GM12878 (cell line): ENCODE measurements at regions not wholly inside any gene's neighbourhood (a gene's known extent, or its start where the extent isn't known, plus 50 kb on each side); places are given as distances from the start of the nearest gene placed in this dataset.

Source experiments
- ATAC-seq: fragments of 200-7000 bp; cut with Tn5 transposase; 3 replicates; pipeline ENCODE4 v1.9.1; 2020; ENCODE audit warnings: mild to moderate bottlenecking, moderate library complexity
- BruUV-seq: library from RNA; stranded (reverse); fragments of 400-500 nt; replicated peaks from 2 replicates; lab custom pipeline; 2021; lab: Mats Ljungman, UMichigan
- CTCF ChIA-PET: fragments of 300-600 bp; sonication (Branson Sonifier 250); formaldehyde crosslinking; extraction: SDS; loops from one replicate; lab custom pipeline; 2021; ENCODE audit warnings: inconsistent platforms; lab: Yijun Ruan, JAX
- POLR2A ChIA-PET: fragments of 350-600 bp; formaldehyde crosslinking; extraction: SDS; loops from one replicate; lab custom pipeline; 2021; ENCODE audit warnings: inconsistent platforms; lab: Charles Lee
- RAD21 ChIA-PET: fragments of 300-600 bp; sonication (Branson Sonifier 250); formaldehyde crosslinking; loops from one replicate; lab custom pipeline; 2023; ENCODE audit warnings: antibody characterized with exemption; ENCODE audit not compliant: unreplicated experiment; lab: Charles Lee
- SMC1A ChIA-PET: fragments of 300-600 bp; sonication (Branson Sonifier 250); formaldehyde crosslinking; loops from one replicate; lab custom pipeline; 2023; ENCODE audit not compliant: unreplicated experiment, uncharacterized antibody; lab: Charles Lee
- DNase-seq: peaks from one replicate; pipeline ENCODE4 v3.0.0-alpha.2; 2011; ENCODE audit warnings: low read depth, low spot score
- FAIRE-seq: peaks from 3 replicates; lab custom pipeline; 2011; peaks lifted over from hg19 to GRCh38; lab: Jason Lieb, UNC
- H2AFZ ChIP-seq: 2 replicates; pipeline ENCODE4 v1.6.0; 2011; ENCODE audit warnings: low read depth, low read length, control low read depth; ENCODE audit not compliant: control insufficient read depth
- H3K27ac ChIP-seq: 2 replicates; pipeline ENCODE4 v1.5.1; 2011; ENCODE audit warnings: control low read depth; ENCODE audit not compliant: control insufficient read depth, insufficient read depth
- H3K27me3 ChIP-seq, 2 experiments: replicated peaks in 1 of 2; 2 replicates each; pipeline versions ENCODE4 v1.6.0 to v1.6.1; 2011; ENCODE audit warnings: low read length in 1 of 2; ENCODE audit not compliant: control insufficient read depth in 2 of 2, insufficient read depth in 2 of 2
- H3K36me3 ChIP-seq, 2 experiments: 2 replicates each; pipeline ENCODE4 v1.5.1; 2011; ENCODE audit warnings: low read length in 1 of 2; ENCODE audit not compliant: control insufficient read depth in 2 of 2, insufficient read depth in 2 of 2
- H3K4me1 ChIP-seq: 2 replicates; pipeline ENCODE4 v1.6.1; 2011; ENCODE audit warnings: mild to moderate bottlenecking, low read length, moderate library complexity, mixed read lengths; ENCODE audit not compliant: control insufficient read depth, insufficient read depth
- H3K4me2 ChIP-seq: 2 replicates; pipeline ENCODE4 v1.6.0; 2011; ENCODE audit warnings: control low read depth; ENCODE audit not compliant: control insufficient read depth, insufficient read depth
- H3K4me3 ChIP-seq: fragments of 200-600 bp; sonication (generic); 2 replicates; pipeline ENCODE4 v1.5.1; 2016
- H3K79me2 ChIP-seq: 2 replicates; pipeline ENCODE4 v1.6.0; 2011; ENCODE audit warnings: low read length; ENCODE audit not compliant: control insufficient read depth, insufficient read depth
- H3K9ac ChIP-seq: 2 replicates; pipeline ENCODE4 v1.8.0; 2011; ENCODE audit warnings: low read length, control low read depth, mixed read lengths; ENCODE audit not compliant: control insufficient read depth, insufficient read depth
- H3K9me3 ChIP-seq: replicated peaks from 3 replicates; pipeline ENCODE4 v1.5.1; 2011; ENCODE audit warnings: mild to moderate bottlenecking, low read length; ENCODE audit not compliant: control insufficient read depth, insufficient read depth
- H4K20me1 ChIP-seq: 2 replicates; pipeline ENCODE4 v1.6.0; 2011; ENCODE audit not compliant: control insufficient read depth, insufficient read depth
- SMARCA5 ChIP-seq: fragments of 450-650 bp; IDR thresholded peaks from 2 replicates; pipeline ENCODE4 v1.6.1; 2017; ENCODE audit warnings: mild to moderate bottlenecking
- WGBS: methylation state at CpG from one replicate; pipeline ENCODE4 v1.1.6; 2016; ENCODE audit warnings: low lambda C conversion rate; ENCODE audit not compliant: insufficient replicate concordance, insufficient coverage; ENCODE audit errors: missing lambda C conversion rate; 5-methylcytosine and 5-hydroxymethylcytosine counted together
- in situ Hi-C: fragments of 300-500 bp; cut with MboI; formaldehyde crosslinking; loops from 9 replicates; pipeline ENCODE4 v1.14.3; 2018; ENCODE audit warnings: mixed read lengths
- intact Hi-C: fragments of 100-400 bp; cut with micrococcal nuclease; formaldehyde crosslinking; loops from one replicate; pipeline ENCODE4 v1.14.2; 2022; ENCODE audit not compliant: unreplicated experiment
- TF ChIP-seq, protein P1 (sequence below): IDR thresholded peaks from 2 replicates; pipeline ENCODE4 v1.6.1; 2012; ENCODE audit warnings: low read depth, low read length, improper control_type of control experiment
- TF ChIP-seq, protein P2 (sequence below): fragments of 450-650 bp; IDR thresholded peaks from 2 replicates; pipeline ENCODE4 v1.6.1; 2017; ENCODE audit warnings: borderline replicate concordance
- TF ChIP-seq, protein P3 (sequence below): IDR thresholded peaks from 2 replicates; pipeline ENCODE4 v1.6.1; 2011; ENCODE audit warnings: low read depth, low read length, improper control_type of control experiment, borderline replicate concordance
- TF ChIP-seq, protein P4 (sequence below): IDR thresholded peaks from 2 replicates; pipeline ENCODE4 v1.6.1; 2011; ENCODE audit warnings: borderline replicate concordance, low read depth, mild to moderate bottlenecking, moderate library complexity, mixed read lengths, low read length; ENCODE audit not compliant: insufficient read depth; ENCODE audit errors: extremely low read length

DNA sequence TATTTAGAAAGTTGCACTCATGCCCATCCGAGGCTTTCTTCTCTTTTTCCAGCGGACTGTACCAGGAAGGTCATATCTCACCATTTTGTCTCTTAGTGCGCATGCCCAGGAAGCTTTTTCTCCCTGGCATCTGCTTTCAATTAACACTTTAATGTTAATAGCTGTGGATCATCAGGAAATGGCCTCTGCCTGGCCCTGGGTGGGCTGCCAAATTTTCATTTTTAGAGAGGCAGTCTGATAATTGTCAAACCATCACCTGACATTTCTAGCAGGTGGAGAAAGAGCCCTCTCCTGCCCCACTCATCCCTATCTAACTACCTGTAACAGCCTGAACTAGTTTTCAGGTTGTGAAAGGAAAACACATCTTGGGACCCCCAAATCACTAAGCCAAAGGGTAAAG is 257.4 kb upstream of the LRRC4C start:
- no peak for ATAC-seq
- H4K20me1 ChIP-seq: no peaks in the 10 kb centered on the region
- H3K4me3 ChIP-seq: no peak overlapping the region
- H3K4me2 ChIP-seq: no peak overlapping the region
- RAD21 ChIA-PET: no interaction called here
- in situ Hi-C loops (no loop called here), intact Hi-C loops (no loop called here)
- 50% methylated on average over 3 of the region's 3 CpGs for WGBS
- no peaks in the 10 kb centered on the region for H3K36me3 ChIP-seq
- no peak for DNase-seq
- H3K27ac ChIP-seq: no peak overlapping the region
- SMC1A ChIA-PET: no interaction called here
- H3K9ac ChIP-seq: no peak overlapping the region
- CTCF ChIA-PET: interaction anchor here (1.0 kb wide), 1 partner anchor 9 kb away, joined by 3 read pairs; no protein-coding TSS in a partner anchor
- no peaks in the 10 kb centered on the region for H3K27me3 ChIP-seq
- no peak for FAIRE-seq
- TF ChIP-seq, protein P1, sequence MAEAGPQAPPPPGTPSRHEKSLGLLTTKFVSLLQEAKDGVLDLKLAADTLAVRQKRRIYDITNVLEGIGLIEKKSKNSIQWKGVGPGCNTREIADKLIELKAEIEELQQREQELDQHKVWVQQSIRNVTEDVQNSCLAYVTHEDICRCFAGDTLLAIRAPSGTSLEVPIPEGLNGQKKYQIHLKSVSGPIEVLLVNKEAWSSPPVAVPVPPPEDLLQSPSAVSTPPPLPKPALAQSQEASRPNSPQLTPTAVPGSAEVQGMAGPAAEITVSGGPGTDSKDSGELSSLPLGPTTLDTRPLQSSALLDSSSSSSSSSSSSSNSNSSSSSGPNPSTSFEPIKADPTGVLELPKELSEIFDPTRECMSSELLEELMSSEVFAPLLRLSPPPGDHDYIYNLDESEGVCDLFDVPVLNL: no peak
- no peak for TF ChIP-seq SMARCA5
- TF ChIP-seq, protein P2, sequence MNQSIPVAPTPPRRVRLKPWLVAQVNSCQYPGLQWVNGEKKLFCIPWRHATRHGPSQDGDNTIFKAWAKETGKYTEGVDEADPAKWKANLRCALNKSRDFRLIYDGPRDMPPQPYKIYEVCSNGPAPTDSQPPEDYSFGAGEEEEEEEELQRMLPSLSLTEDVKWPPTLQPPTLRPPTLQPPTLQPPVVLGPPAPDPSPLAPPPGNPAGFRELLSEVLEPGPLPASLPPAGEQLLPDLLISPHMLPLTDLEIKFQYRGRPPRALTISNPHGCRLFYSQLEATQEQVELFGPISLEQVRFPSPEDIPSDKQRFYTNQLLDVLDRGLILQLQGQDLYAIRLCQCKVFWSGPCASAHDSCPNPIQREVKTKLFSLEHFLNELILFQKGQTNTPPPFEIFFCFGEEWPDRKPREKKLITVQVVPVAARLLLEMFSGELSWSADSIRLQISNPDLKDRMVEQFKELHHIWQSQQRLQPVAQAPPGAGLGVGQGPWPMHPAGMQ: no peak
- TF ChIP-seq, protein P3, sequence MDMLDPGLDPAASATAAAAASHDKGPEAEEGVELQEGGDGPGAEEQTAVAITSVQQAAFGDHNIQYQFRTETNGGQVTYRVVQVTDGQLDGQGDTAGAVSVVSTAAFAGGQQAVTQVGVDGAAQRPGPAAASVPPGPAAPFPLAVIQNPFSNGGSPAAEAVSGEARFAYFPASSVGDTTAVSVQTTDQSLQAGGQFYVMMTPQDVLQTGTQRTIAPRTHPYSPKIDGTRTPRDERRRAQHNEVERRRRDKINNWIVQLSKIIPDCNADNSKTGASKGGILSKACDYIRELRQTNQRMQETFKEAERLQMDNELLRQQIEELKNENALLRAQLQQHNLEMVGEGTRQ: no peak
- TF ChIP-seq, protein P4, sequence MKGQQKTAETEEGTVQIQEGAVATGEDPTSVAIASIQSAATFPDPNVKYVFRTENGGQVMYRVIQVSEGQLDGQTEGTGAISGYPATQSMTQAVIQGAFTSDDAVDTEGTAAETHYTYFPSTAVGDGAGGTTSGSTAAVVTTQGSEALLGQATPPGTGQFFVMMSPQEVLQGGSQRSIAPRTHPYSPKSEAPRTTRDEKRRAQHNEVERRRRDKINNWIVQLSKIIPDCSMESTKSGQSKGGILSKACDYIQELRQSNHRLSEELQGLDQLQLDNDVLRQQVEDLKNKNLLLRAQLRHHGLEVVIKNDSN: no peak
- H3K9me3 ChIP-seq: no peaks in the 10 kb centered on the region; the same call in 2 of the 3 replicates
- POLR2A ChIA-PET: no interaction called here
- H2AFZ ChIP-seq: no peak overlapping the region
- BruUV-seq: no TSS peak
- no peaks in the 10 kb centered on the region for H3K4me1 ChIP-seq
- H3K79me2 ChIP-seq: no peaks in the 10 kb centered on the region
